Bronchial epithelial cell (primary cell): ENCODE measurements at regions not wholly inside any gene's neighbourhood (a gene's known extent, or its start where the extent isn't known, plus 50 kb on each side); places are given as distances from the start of the nearest gene placed in this dataset.

Experiments
- DNase-seq: peaks from one replicate; pipeline ENCODE4 v3.0.0-alpha.2; 2010; ENCODE audit warnings: low read depth
- FAIRE-seq: peaks from 2 replicates; lab custom pipeline; 2011; peaks lifted over from hg19 to GRCh38; lab: Jason Lieb, UNC
- H3K27me3 ChIP-seq: 2 replicates; pipeline ENCODE4 v1.5.1; 2011; ENCODE audit warnings: low read length; ENCODE audit not compliant: control insufficient read depth, insufficient read depth
- H3K36me3 ChIP-seq: 2 replicates; pipeline ENCODE4 v1.5.1; 2011; ENCODE audit warnings: low read length; ENCODE audit not compliant: control insufficient read depth, insufficient read depth
- H3K4me3 ChIP-seq: 2 replicates; pipeline ENCODE4 v1.5.1; 2011; ENCODE audit warnings: mild to moderate bottlenecking, low read depth, low read length, control low read depth
- CTCF ChIP-seq: IDR thresholded peaks from 2 replicates; pipeline ENCODE4 v1.5.1; 2011; ENCODE audit warnings: mild to moderate bottlenecking, moderate library complexity, low read length, control low read depth, inconsistent platforms; ENCODE audit not compliant: insufficient read depth, severe bottlenecking

- FAIRE-seq (peak; percentile 28), DNase-seq (peak; percentile 90)
- TF ChIP-seq CTCF: no peak
- Histone ChIP-seq H3K4me3 (no peak overlapping the region), H3K36me3 (no peaks in the 10 kb centered on the region), H3K27me3 (no peaks in the 10 kb centered on the region)
These were observed 118.9 kb upstream of the ELL2 start for GRCh38 chr5:96080557-96080956.

GRCh38 chr5:96079962-96080361 lies 118.3 kb upstream of the ELL2 start:
- Histone ChIP-seq H3K4me3 (no peak overlapping the region), H3K27me3 (no peaks in the 10 kb centered on the region), H3K36me3 (no peaks in the 10 kb centered on the region)
- DNase-seq (no peak), FAIRE-seq (no peak)
- TF ChIP-seq CTCF: no peak

GRCh38 chr5:96079075-96079474 lies 117.4 kb upstream of the ELL2 start:
- TF ChIP-seq CTCF: no peak
- Histone ChIP-seq H3K27me3 (no peaks in the 10 kb centered on the region), H3K36me3 (no peaks in the 10 kb centered on the region), H3K4me3 (no peak overlapping the region)
- FAIRE-seq (no peak), DNase-seq (peak; percentile 99)

- H3K4me3 ChIP-seq: no peak overlapping the region
- no peaks in the 10 kb centered on the region for H3K27me3 ChIP-seq
- DNase-seq (no peak), FAIRE-seq (no peak)
- no peak for TF ChIP-seq CTCF
- no peaks in the 10 kb centered on the region for H3K36me3 ChIP-seq
These were observed 114.8 kb upstream of the ELL2 start for GRCh38 chr5:96076451-96076850.

DNA sequence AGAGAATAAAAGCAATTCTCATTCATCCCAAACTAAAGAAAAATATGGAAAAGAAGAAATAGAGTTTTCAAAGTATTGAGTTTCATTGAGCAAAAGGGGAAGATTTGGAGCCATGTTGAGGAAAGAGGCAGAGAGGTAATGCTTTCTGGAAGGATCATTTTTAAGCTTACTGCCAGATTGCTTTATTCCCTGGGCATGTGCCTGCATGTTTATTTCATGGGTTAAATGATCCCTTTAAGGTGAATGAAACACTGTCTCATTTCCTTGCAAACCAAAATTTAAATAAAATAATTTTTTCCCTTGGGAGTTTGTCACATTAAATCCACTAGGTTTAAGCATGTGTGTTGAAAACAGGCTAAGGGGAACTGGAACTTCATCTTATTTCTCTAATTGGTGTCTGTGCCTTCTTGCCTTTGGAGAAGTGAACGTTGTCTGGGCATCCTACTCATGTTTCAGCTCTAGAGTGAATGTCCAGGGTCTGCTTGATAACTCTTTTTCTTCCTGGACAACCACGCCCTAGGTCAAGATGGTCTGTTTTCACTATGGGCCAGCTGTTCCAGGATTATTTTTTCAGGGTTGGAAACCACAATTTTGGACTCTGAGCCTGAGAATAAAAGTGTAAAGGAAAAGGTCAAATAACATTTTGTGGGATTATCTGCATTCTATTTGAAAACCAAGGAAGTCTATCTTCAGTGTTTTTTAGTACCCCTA lies 114.1 kb upstream of the ELL2 start:
- no peaks in the 10 kb centered on the region for H3K27me3 ChIP-seq
- no peak for TF ChIP-seq CTCF
- H3K36me3 ChIP-seq: no peaks in the 10 kb centered on the region
- no peak overlapping the region for H3K4me3 ChIP-seq
- FAIRE-seq (no peak), DNase-seq (peak; percentile 83)

GRCh38 chr5:96074870-96075269 lies 113.2 kb upstream of the ELL2 start:
- no peak for DNase-seq
- no peaks in the 10 kb centered on the region for H3K27me3 ChIP-seq
- no peaks in the 10 kb centered on the region for H3K36me3 ChIP-seq
- no peak overlapping the region for H3K4me3 ChIP-seq
- no peak for FAIRE-seq
- TF ChIP-seq CTCF: no peak
